Right lobe of liver (tissue), 4 donors: ENCODE measurements at regions not wholly inside any gene's neighbourhood (a gene's known extent, or its start where the extent isn't known, plus 50 kb on each side); places are given as distances from the start of the nearest gene placed in this dataset.

Experiments used
- CTCF ChIP-seq, 4 donors: fragments of 200-600 bp in 3 of 4; fragments of 450-650 bp in 1 of 4; IDR thresholded peaks; one replicate each; pipeline versions ENCODE4 v1.5.1 to v1.8.0; 2016 to 2022; ENCODE audit warnings: antibody characterized with exemption in 4 of 4, mild to moderate bottlenecking in 2 of 4
- POLR2A ChIP-seq: fragments of 450-650 bp; IDR thresholded peaks from one replicate; pipeline ENCODE4 v1.6.1; 2017; ENCODE audit warnings: antibody characterized with exemption, mild to moderate bottlenecking
- donor health status: DM: no; HTN: no; CAD: no.
- donor health status: DM: no; HTN: no; CAD: no.
- donor health status: DM: no; HTN: yes; CAD: no.

GRCh38 chr6:147903321-147903720 lies 394.8 kb downstream of the SAMD5 start:
- TF ChIP-seq CTCF (IDR thresholded peaks at IDR 0.05) = no peak
- TF ChIP-seq POLR2A = no peak
